GM21526 (cell line): ENCODE measurements at regions not wholly inside any gene's neighbourhood (a gene's known extent, or its start where the extent isn't known, plus 50 kb on each side); places are given as distances from the start of the nearest gene placed in this dataset.
A peak's percentile ranks its signal among the peaks of the same experiment; 100 is the strongest.

Experiments
- ATAC-seq: cut with Tn5 transposase; IDR thresholded peaks from one replicate; pipeline ENCODE4 v1.9.1; 2021; ENCODE audit warnings: moderate library complexity; ENCODE audit not compliant: unreplicated experiment, low FRiP score

- no peak for ATAC-seq
Measured at GRCh38 chr13:53200498-53201453, 172.2 kb downstream of the OLFM4 start.

DNA sequence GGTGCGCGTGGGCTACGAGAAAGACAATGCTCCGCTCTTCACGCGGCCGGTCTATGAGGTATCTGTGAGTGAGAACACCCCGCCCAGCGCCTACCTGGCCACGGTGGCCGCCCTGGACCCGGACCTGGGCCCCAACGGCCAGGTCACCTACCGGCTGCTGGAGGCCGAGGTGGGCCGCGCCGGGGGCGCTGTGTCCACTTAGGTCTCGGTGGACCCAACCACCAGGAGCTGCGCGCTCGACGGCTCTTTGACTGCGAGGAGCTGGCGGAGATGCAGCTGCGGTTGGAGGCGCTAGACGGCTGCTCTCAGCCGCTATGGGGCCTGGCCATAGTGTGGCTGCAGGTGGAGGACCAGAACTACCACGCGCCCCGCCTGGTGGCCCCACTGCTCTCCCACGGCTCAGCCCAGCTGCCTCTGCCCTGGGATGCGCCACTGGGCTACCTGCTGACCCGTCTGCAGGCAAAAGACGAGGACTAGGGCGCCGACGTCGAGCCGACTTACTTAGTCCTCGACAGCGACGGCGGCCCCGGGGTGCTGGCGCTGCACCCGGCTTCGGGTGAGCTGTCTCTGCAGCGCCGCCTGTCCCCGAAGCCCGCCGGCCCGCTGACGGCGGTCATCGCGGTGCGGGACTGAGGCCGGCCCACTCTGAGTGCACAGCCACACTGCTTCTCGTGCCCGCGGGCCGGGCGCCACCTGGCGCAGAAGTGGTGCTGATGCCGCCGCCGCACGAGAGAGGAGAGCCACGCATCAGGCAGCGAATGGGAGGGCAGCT is 173.0 kb downstream of the OLFM4 start:
- ATAC-seq: no peak

GRCh38 chr13:53204598-53204997 is 176.0 kb downstream of the OLFM4 start:
- ATAC-seq: no peak

- ATAC-seq: no peak
Measured at GRCh38 chr13:53206455-53206854, 177.8 kb downstream of the OLFM4 start.

DNA sequence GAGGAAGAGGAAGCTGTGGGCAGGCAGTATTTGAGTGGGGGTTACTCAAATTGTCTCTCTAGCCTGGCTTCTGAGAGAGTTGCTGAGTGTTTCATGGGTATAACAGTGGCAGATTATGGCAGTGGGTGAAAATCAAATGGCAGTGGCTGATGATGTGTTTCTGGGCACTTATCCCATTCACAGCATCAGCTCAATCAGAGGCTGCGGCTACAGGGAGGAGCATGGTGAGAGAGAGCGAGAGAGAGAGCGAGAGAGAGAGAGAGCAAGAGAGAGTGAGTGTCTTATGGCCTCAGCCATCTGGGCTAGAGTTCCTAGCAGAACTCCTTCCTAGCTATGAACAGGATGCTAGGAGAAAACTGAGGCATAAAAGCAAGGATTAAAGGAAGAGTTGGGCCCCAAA is 178.9 kb downstream of the OLFM4 start:
- no peak for ATAC-seq

DNA sequence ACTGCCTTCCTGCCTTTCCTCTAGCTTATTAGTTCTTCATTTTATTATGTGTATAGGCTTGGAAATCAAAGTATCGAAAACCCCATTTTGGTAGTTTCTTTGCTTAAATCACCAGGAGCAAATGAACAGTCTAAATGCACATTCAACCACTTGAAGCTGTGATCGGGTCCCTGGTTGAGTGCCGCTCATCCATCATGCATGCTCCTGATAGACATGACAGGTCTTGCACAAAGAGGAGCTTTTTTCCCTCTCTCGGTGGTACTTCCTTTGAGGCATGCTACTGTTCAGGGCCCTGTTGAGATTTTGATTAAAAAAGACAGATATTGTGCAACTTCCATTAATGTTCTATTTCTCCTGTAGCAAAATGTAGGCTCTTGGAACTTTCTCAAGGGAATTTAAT is 185.8 kb downstream of the OLFM4 start:
- ATAC-seq: no peak

- no peak for ATAC-seq
Measured at GRCh38 chr13:53215563-53215962, 186.9 kb downstream of the OLFM4 start.

- no peak for ATAC-seq
Measured at GRCh38 chr13:53216773-53217172, 188.2 kb downstream of the OLFM4 start.

DNA sequence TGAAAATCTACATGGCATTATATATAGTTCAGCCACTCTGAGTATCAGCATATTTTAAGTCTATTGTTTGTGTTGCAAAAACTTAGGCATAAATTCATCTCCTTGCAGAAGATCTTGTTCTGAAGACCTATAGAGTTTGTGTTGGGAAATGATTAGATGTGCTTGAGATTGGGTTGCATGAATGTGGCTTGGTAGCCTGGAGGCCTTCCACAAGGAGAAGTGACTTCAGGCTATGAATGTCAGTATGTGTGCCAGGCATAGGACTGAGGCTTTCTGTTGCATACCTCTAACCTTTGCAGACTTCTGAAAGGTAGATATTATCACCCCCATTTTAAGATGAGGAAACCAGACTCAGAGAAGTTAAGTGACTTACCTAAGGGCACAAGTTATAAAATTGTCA is 188.6 kb downstream of the OLFM4 start:
- no peak for ATAC-seq

DNA sequence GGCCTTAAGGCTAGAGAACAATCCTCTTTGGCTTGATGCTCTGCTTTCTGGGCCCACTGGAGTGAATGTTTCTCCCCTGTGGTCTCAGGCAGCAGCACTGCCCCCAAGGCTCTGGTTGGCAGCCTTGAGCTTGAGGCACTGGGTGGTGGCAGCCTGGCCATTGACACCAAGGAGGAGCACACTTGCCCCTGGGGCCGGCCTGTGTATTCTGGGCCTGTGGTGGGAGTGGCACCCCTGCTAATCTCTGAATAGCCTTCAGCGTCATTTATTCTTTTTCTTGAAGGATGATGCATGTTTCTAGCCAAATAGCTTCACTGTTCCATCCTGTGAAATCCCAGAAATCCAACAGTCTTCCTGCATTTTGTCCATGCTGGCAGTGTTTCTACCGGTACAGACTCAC is 191.4 kb downstream of the OLFM4 start:
- no peak for ATAC-seq

DNA sequence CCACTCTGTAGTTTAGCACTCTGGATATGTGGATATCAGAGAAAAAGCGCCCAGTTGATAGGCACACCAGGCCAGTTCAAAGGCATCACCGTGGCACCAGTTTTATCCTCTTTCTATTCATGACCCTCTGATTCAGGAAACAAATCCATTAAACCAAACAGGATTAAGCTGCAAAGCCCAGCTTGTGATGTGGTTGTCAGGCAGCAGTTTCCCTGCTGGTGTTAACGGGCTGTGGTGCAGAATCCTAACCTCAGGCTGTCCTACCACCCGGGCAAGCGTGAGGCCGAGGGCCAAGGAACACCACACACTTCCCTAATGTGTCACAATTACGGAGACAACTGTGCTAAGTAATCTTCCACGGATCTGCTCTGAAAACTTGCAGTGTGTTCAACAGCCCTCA is 209.1 kb downstream of the OLFM4 start:
- ATAC-seq: no peak

DNA sequence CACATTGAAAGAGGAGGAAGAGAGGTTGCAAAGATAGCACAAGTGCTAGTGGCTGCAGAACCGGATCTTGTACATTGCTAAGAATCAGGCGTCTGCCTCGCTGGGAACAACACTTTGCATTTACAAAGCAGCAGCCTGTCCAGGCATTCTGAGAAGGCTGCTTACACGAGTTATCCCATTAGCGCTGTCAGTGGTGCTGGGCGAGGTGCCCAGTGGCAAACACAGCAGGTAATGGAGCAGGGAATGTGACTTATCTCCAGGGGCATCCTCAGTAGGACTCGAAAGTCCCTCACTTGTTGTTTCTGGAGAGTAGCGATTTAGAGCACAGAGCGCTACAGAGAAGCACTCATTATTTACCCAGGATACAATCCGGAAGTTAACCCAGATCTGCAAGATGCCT is 209.6 kb downstream of the OLFM4 start:
- no peak for ATAC-seq

DNA sequence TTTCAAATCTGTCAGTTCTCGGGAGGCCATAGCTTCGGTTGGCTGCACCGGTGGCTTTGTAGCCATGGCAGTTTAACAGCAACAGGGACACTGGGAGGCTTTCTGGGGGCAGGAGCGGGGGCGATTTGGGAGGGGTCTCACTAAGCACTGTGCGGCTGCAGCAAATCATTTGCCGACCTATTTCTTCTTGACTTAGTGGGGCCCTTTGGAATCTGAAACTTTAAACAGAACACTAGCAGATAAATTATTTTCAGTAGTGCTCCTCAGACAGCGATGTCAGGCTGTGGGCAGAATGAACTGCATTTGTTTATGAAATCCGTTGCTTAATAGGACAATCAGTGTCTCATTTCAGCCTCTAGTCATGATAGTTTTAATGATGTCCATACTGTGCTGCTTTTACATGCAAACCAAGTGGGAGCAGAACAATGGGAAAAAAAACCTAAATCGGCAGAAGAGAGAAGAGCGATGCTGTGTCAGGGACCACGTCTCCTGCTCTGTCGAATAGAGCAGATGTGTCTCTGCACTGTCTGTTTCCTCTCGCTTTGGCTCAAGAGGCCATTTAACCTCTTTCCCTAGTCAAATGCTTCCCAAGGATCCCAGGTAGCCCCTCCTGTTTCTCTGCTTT is 211.9 kb downstream of the OLFM4 start:
- ATAC-seq: no peak

DNA sequence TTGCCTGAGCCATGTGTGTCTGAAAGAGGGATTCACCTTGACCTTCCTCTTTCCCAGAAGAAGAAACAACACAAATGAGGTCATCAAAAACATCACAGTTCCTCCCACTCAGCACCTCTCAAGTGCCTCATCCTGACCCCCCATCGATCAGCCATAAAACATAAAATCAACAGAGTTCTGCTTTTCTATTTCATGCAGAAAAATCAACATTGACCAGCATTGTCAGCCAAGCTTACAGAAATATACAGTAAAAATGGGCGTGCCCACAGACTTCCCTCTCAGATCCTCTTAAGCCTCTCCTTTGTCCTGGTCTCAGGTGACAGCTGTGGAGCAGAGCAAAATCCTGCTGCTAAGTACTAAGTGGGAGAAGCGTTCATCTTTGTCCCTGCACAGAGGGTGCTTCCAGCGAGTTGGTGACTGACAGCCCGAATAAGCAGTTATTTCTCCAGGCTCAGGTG is 213.3 kb downstream of the OLFM4 start:
- no peak for ATAC-seq

GRCh38 chr13:53249236-53249635 is 220.6 kb downstream of the OLFM4 start:
- no peak for ATAC-seq

- peak; percentile 88 for ATAC-seq
Measured at GRCh38 chr13:53250272-53250875, 221.8 kb downstream of the OLFM4 start.

DNA sequence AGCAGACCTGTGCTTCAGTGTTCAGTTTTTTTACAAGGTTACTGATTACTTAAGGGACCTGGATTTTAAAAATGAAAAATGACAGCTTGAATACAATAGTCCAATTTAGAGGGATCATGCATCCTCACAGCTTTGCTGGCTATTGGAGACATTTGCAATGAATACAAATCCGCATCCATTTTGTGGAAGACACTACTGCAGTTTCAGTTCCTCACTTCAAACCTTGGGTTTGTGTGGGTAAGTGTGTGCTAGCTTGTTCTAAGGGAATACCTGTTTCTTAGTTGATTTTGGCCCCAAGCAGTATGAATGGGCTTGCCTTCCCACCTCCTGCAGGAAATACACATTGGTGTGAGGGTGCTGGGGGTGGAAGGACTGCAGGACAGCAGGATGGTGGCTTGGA is 222.4 kb downstream of the OLFM4 start:
- no peak for ATAC-seq

GRCh38 chr13:53254500-53254899 is 225.9 kb downstream of the OLFM4 start:
- ATAC-seq: no peak

- no peak for ATAC-seq
Measured at GRCh38 chr13:53255795-53256194, 227.2 kb downstream of the OLFM4 start.

DNA sequence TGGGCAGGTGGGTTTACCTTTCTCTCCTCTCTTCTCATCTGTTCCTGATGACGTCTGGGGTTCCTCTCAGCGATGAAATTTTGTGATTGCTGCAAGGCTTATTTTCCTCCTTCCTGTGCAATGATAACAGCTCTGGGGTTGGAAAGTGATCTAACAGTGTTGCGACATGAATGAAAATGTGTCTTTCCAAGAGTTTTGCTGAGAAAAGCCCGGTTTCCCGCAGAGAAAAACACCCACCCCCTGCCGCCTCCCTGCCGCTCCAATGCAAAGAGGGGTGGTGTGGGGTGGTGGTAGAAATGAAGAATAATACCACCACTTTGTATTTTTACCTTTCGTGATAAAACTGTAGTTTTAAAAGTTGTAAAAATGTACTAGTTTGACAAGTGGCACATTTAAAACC is 232.0 kb downstream of the OLFM4 start:
- ATAC-seq: no peak
